ENCODE measurements at regions not wholly inside any gene's neighbourhood (a gene's known extent, or its start where the extent isn't known, plus 50 kb on each side); places are given as distances from the start of the nearest gene placed in this dataset.

- Mint-ChIP-seq H3K27ac (ENCODE audit: unreplicated experiment) (no peak overlapping the region), H3K36me3 (ENCODE audit: insufficient read depth, unreplicated experiment) (no peaks in the 10 kb centered on the region), H3K4me1 (ENCODE audit: low read depth, unreplicated experiment) (no peaks in the 10 kb centered on the region), H3K4me3 (ENCODE audit: unreplicated experiment) (no peak overlapping the region), H3K9me3 (ENCODE audit: unreplicated experiment) (peaks cover 9% of the 10 kb centered on the region), H3K27me3 (ENCODE audit: insufficient read depth, unreplicated experiment) (no peaks in the 10 kb centered on the region)
- no peaks in the 10 kb centered on the region for H3K36me3 ChIP-seq (ENCODE audit: control insufficient read depth, insufficient read depth, low read length)
- BruUV-seq (replicated peaks), result no TSS peak
- no peaks in the 10 kb centered on the region for H3K4me1 ChIP-seq
- H3K27me3 ChIP-seq (replicated peaks; ENCODE audit: control insufficient read depth, insufficient read depth, low read length), result no peaks in the 10 kb centered on the region
- H3K4me3 ChIP-seq (ENCODE audit: low read depth, low read length), result no peak overlapping the region
- no peak for DNase-seq
- intact Hi-C loops (cut with micrococcal nuclease; ENCODE audit: unreplicated experiment), result no loop called here
- ChIA-PET POLR2A (no interaction called here), CTCF (no interaction called here)
- no peak for TF ChIP-seq CTCF (IDR thresholded peaks at IDR 0.05; ENCODE audit: insufficient read depth in 1 of 2, low read depth in 1 of 2, low read length in 1 of 2, severe bottlenecking in 1 of 2, unreplicated experiment in 1 of 2)
- no peaks in the 10 kb centered on the region for H3K9me3 ChIP-seq
These were observed 275.1 kb downstream of the C6orf118 start for GRCh38 chr6:165034271-165034741.

- Histone ChIP-seq H3K4me3 (ENCODE audit: low read depth, low read length) (no peak overlapping the region), H3K9me3 (no peaks in the 10 kb centered on the region), H3K4me1 (no peaks in the 10 kb centered on the region), H3K27me3 (replicated peaks; ENCODE audit: control insufficient read depth, insufficient read depth, low read length) (no peaks in the 10 kb centered on the region), H3K36me3 (ENCODE audit: control insufficient read depth, insufficient read depth, low read length) (no peaks in the 10 kb centered on the region)
- H3K27ac Mint-ChIP-seq (ENCODE audit: unreplicated experiment), result no peak overlapping the region
- TF ChIP-seq CTCF (IDR thresholded peaks at IDR 0.05; ENCODE audit: insufficient read depth in 1 of 2, low read depth in 1 of 2, low read length in 1 of 2, severe bottlenecking in 1 of 2, unreplicated experiment in 1 of 2), result no peak
- H3K36me3 Mint-ChIP-seq (ENCODE audit: insufficient read depth, unreplicated experiment), result no peaks in the 10 kb centered on the region
- no peak overlapping the region for H3K4me3 Mint-ChIP-seq (ENCODE audit: unreplicated experiment)
- peaks cover 9% of the 10 kb centered on the region for H3K9me3 Mint-ChIP-seq (ENCODE audit: unreplicated experiment)
- no TSS peak for BruUV-seq (replicated peaks)
- CTCF ChIA-PET, result no interaction called here
- no peak for DNase-seq
- H3K27me3 Mint-ChIP-seq (ENCODE audit: insufficient read depth, unreplicated experiment), result no peaks in the 10 kb centered on the region
- no peaks in the 10 kb centered on the region for H3K4me1 Mint-ChIP-seq (ENCODE audit: low read depth, unreplicated experiment)
- intact Hi-C loops (cut with micrococcal nuclease; ENCODE audit: unreplicated experiment), result no loop called here
- POLR2A ChIA-PET, result no interaction called here
These were observed 277.9 kb downstream of the C6orf118 start for GRCh38 chr6:165031502-165031901.

- ChIA-PET CTCF (no interaction called here), POLR2A (no interaction called here)
- Histone ChIP-seq H3K27me3 (replicated peaks; ENCODE audit: control insufficient read depth, insufficient read depth, low read length) (no peaks in the 10 kb centered on the region), H3K4me3 (ENCODE audit: low read depth, low read length) (no peak overlapping the region), H3K9me3 (no peaks in the 10 kb centered on the region), H3K36me3 (ENCODE audit: control insufficient read depth, insufficient read depth, low read length) (no peaks in the 10 kb centered on the region), H3K4me1 (no peaks in the 10 kb centered on the region)
- BruUV-seq (replicated peaks), result no TSS peak
- Mint-ChIP-seq H3K36me3 (ENCODE audit: insufficient read depth, unreplicated experiment) (no peaks in the 10 kb centered on the region), H3K4me1 (ENCODE audit: low read depth, unreplicated experiment) (no peaks in the 10 kb centered on the region), H3K27ac (ENCODE audit: unreplicated experiment) (no peak overlapping the region), H3K9me3 (ENCODE audit: unreplicated experiment) (peaks cover 34% of the 10 kb centered on the region), H3K4me3 (ENCODE audit: unreplicated experiment) (no peak overlapping the region), H3K27me3 (ENCODE audit: insufficient read depth, unreplicated experiment) (no peaks in the 10 kb centered on the region)
- intact Hi-C loops (cut with micrococcal nuclease; ENCODE audit: unreplicated experiment), result no loop called here
- no peak for DNase-seq
- TF ChIP-seq CTCF (IDR thresholded peaks at IDR 0.05; ENCODE audit: insufficient read depth in 1 of 2, low read depth in 1 of 2, low read length in 1 of 2, severe bottlenecking in 1 of 2, unreplicated experiment in 1 of 2), result no peak
These were observed 284.4 kb downstream of the C6orf118 start for GRCh38 chr6:165025040-165025439.

All from Caco-2 (cell line).